ENCODE measurements at regions not wholly inside any gene's neighbourhood (a gene's known extent, or its start where the extent isn't known, plus 50 kb on each side); places are given as distances from the start of the nearest gene placed in this dataset.

- TF ChIP-seq CTCF (IDR thresholded peaks at IDR 0.05; ENCODE audit: insufficient read depth, low read length) (no peak), GABPA (IDR thresholded peaks at IDR 0.05; ENCODE audit: low read depth) (no peak), POLR2AphosphoS5 (IDR thresholded peaks at IDR 0.05; ENCODE audit: low read depth) (no peak), REST (IDR thresholded peaks at IDR 0.05; ENCODE audit: insufficient replicate concordance, low read depth) (no peak), SPI1 (IDR thresholded peaks at IDR 0.05; ENCODE audit: borderline replicate concordance, low read depth) (no peak)
These were observed 68.9 kb upstream of the FAM47B start for GRCh38 chrX:34873500-34874225.

Measured in HL-60 (cell line).